NCI-H1436 treated with DMSO at 0.1 percent for 48 hours (cell line): ENCODE measurements at regions not wholly inside any gene's neighbourhood (a gene's known extent, or its start where the extent isn't known, plus 50 kb on each side); places are given as distances from the start of the nearest gene placed in this dataset.
"Not testable (repeated sequence)": the region's sequence is repeated elsewhere in the genome, so short reads cannot be mapped to it uniquely, and the experiment has no call there.

Experiments
- DNase-seq: peaks from one replicate; lab custom pipeline; 2025; lab: John Stamatoyannopoulos, UW

DNA sequence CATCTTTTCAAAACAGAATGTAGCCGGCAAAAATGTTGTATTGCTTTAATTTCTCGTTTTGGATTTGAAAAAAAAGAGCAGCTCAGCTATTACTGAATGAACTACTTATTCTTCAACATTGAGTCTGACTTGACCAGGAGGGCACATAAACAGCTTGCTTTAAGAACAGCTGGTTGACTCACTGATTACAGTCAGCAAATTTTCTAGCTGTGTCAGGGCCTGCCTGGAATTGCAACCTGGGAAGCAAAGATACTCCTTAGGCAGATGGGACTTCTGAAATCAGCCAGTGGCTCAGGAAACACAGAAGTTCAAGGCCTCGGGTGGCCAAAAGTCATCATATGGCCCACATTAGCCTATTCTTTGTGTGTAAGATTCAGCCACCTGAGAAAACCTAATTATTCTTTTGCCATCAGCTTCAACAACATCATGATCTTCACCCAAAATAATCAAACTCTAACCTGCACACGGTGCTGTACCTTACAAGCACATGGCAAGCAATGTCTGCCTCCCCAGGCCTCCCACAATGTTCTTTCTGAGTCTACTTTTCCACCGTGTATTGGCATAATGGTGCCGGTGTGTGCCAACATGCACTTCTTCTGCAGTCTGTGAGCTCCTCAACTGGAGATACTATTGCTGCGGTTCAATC, 307.2 kb downstream of the HHIPL2 start:
- DNase-seq: no peak

DNA sequence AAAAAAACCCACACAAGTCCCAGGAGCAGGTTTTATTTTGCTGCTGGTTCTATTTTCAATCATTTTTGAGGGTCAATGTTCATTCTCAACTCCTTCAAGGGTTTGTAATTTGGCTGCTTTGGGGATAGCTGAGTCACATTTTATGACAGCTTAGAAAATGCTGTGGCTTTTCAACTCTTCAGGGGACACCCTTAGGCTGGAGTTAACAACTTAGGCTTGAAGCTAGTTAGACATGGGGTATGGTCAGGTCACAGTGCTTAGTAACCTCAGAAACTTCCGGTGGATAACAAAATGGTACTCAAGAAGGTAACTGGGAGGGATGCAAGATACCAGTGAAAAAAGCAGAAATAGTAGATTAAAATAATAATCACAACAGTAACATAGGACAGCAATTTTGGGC, 308.8 kb downstream of the HHIPL2 start:
- no peak for DNase-seq

DNA sequence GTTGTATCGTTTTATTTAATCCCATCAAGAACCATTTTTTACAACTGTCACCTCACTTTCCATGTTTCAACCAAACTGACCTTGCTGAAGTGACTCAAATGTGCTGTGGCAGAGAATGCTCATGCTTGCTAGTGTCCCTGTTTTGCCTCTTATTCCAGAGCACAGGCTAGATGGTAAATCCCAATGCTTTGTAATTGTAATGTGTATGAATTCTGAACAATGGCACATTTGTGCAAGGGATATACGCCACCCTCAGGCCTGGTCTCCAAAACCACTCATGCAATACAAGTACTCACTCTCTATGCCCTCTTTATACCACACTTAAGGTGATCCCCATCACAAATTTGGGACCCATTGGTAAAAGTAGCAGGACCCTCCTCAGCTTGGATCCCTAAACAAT, 313.6 kb downstream of the HHIPL2 start:
- no peak for DNase-seq

DNA sequence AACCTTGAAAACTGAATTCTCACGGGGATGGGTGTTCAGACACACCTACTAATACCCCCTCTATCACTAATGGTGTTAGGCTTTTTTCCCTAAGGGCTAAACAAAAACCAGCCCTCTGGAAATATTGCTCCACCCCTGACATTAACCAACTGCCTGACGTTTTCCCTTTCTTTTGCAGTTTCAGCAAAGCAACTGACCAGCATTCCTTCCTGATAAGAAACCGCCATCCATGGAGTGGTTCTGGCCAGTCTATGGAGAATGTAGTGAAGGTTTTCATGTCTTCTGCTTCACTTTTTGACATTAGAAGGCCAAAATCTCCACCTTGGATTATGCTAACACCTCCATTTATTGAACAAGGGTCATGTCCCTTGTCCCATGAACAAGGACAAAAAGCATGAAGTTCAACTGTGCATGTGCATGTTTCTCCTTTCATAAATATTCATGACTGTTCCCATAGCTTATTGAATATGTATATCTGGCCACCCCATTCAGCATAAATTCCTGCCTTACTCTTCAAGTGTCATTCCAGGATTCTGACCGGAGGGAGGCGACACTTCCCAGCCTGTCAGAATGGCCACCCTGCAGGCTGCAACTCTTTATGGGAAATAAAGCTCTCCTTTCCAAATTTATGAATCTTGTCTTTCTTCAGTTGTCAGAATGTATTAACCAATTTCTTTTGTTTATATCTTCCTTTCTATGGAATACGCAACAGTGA, 314.3 kb downstream of the HHIPL2 start:
- DNase-seq: no peak

DNA sequence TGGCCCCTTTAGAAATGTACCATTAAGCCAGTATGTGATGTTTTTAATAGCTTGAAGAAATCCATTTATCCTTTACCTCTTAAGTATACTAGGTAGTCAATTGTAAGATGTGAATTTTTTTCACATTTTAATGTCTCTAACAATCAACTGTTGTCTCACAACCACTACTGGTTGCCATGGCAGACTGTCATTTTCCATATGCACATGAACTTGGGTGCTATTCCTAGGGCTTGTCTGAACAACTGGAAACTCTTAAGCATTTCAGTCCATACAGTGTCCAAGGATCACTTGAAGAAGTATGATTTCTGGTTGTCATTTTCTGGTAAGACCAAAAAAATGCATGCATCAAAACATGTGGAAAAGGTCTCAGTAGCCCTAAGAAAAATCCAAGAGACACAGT, 315.1 kb downstream of the HHIPL2 start:
- DNase-seq: no peak

DNA sequence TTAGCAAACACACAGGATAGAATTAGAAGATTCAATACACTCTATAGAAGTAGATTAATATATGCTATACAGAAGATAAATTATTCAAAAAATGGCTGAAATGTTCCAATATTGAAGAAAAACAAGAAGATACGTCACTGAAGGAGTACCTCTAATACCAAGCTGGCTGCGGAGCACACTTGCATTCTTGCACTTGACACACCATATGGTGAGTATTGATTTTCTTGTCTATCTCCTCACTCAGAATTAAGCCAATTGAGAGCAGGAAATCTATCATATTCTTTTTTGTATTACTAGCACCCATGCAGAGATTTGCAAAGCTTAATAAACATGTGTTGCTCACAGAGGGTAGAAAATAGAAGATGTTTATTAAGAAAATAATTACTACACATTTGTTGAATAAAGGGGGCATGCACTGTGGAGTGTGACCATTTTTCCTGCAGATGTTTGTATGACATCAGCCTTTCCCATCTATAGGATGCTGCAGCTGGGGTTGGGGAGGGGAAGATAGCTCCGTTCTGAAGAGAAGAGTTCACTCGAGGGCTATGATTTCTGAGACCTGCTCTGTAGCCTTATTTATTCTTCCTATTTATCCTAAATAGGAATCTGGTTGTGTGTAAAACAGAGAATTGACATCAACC, 318.1 kb downstream of the HHIPL2 start:
- no peak for DNase-seq

DNA sequence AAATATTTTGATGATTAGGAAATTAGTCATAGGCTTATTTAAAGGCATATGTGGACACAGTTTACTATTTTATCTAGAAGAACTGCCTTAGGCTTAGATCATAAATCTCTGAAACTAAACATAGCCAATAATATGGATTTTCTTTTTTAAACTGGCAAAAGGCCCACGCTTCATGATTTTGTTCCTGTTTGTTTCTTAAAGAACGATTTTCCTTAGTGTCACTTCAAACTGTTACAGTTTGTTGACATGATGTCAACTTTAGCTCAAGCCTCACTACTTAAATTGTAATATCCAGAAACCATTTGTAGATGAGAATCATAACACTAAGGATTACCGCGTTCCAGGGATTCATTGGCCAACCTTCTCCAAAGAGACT, 322.6 kb downstream of the HHIPL2 start:
- DNase-seq: no peak

DNA sequence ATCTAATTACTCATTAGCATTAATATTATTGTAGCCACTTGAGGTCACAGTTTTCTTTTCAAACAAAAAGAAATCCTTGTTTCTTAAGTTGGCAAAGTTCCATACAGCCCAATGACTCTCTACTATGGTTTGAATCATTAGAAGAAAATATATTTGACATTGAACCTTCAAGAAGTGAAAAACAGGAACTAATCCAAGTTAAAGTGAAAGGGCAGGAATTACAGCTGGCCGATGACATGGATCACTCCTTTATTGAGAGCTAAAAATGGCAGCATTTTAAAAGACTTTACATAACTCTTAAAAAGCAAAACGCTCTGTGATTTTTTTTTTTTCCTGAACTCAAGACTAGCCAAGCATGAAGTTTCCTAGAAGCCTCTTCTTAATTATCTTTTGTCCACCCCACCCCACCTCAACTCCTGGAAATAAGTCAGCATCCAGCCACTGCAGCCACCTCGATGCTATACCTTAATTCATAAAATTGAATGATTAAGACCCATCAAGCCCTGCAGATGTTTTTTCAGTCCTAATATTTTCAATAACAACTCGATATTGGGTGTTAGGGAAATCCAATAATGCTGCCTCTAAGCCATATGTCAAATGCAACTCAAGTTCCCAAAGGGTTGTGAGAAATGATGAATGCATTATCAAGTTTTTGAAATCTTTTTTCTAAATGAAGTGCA, 323.1 kb downstream of the HHIPL2 start:
- no peak for DNase-seq

DNA sequence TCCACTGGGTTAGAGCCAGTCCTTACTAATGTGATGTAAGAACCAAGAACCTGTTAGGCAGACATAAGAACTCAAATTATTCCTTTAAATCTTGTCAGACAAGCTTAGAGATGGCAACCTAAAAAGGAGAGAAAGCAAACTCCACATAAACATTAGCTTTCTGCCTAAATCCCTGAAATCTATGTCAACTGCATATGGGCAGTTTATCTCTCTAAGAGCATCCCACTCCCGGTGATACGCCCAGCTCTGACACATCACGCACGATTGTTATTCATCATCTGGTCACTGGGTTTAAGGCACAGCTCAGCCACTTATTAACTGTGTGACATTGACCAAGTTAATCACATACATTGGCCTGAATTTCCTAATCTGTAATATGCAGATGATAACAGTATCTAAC, 323.7 kb downstream of the HHIPL2 start:
- no peak for DNase-seq

DNA sequence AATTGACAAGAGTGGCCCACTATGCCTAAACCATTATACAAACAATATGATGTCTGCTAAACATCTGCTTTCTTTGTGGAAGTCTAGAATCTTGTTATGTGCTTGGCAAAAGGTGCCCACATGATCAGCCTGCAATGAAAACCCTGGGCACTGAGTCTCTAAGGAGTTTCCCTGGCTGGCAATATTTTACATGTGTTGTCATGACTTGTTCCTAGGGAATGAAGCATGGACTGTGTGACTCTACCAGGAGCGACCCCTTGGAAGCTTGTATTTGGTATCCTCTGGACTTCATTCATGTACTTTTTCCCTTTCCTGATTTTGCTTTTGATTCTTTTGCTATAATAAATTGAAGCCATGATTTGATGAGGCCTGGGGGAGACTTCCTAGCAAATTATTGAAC, 324.9 kb downstream of the HHIPL2 start:
- no peak for DNase-seq

DNA sequence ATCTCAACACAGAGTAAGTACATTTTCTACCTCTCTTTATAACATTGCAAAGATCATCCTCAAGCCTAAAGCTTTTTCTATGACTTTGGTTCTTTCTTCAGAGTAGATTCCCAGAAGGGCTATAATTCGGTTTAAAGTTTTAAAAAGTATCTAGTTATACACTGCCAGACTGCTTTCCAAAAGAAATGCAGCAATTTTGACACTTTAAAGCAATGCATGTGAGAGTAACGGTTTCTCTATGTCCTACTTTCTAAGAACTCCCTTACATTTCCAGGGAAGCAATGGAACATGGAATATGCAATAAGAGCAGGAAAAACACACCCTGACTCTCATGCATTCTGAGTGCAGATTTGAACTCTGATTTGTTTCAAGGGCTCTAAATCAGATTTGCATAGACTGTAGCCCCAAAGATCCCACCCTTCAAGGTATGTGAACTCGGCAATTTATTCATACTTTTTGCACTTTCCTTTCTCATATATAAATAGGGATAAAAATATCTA, 331.6 kb downstream of the HHIPL2 start:
- no peak for DNase-seq

DNA sequence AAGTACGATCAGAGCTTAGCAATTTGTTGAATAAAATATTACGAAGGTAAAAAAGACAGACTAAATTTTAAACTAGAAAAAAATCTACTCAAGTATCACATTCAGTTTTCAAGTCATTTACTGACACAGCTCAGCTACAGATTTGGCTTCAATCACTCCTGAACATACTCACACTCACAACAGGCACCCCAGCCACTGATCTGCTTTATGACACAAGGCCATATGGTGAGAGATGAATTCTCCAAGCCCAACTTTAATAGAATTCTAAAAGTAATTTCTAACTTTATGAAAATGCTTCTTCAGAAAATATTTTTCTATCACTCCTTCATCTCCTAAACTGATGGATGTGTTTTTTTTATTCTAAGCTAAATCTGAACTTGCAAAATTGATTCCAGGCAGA, 337.1 kb downstream of the HHIPL2 start:
- no peak for DNase-seq

DNA sequence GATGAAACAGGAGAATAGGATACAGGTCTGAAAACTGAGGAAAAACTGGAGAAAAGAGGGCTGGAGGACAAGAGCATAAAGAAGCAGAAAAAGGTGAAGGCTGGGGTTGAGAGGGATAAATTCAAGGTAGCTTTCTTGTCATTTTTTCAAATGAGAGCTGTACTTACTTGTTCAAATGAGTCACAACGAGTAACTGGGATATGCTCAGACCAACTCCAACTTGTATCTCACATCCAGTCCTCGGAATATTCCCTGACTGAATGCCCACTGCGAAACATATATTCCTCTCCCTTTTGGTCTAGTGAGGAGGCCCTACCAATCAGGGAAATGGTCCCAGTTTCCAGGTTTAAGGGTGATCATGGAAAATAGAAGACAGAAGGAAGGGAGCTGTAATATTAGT, 343.4 kb downstream of the HHIPL2 start:
- DNase-seq: no peak

DNA sequence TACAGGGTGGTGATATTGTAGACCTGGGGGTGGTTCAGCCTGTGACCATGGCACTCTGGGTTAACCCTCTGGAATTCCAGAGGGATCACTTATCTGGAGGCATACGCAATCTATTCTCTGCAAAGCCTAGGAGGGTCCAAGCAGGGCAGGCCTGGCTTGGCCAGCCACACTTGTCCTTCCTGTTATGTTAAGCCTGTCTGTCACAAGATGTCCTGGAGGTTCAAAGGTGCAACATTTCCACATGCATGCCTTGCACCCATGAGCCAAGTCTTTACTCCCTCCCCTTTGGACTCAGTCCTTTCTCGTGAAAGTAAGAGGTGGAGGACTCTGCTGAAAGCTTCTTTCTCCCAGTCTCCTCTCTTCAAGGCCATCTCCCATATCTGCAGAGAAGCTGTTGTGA, 345.1 kb downstream of the HHIPL2 start:
- DNase-seq: no peak

DNA sequence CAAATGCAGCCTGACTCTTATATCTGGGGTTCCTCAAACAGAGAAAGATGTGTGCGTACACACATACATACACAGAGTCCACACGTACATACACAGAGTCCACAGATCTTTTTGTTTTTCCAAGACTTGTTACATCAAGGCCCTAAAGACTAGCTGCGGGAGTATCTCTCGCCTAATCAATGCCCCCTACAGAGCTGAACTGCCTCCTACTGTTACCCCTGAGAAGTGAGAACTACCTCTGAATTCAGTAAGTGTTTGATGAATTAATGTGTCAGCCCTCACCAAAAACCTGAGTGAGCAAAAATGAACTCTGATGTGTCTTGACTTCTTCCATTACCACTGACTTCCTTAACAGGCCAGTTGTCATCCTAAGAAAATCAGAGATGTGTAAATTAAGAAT, 351.2 kb downstream of the HHIPL2 start:
- no peak for DNase-seq

DNA sequence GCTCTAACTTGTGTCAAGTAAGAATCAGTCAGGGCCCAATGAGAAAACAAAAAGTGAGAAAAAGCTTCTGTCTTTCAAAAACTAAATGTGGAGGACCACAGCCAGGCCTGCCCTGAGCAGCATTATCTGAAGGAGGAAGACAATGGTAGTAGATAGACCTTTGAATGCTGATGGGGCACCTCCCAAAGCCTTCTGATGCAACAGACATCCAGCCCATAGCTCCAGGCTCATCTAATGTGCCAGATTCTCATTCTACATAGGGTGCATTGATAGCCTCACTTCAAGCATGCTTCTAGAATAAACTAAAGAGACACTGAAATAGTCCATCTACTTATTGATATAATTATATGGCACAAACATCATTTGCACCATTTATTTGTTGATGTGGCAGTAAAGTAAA, 351.6 kb downstream of the HHIPL2 start:
- DNase-seq: no peak

DNA sequence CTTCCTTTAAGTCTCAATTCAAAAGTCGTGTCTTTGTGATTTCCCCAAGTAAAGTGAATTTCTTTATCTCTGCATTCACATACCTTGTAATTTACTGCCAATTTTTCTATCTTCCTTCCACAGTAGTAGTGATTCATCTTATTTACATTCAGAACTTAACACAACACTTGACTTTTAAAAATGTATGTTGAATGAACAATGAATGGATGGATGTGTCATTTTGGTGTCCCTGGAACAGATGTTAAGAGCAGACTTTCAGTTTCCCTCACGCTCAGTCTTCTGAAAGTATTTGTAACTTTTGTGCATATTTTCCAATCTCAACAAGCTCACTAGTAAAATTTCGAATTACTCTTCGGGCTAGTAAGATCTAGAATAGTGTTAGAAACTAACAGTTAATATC, 352.0 kb downstream of the HHIPL2 start:
- DNase-seq: no peak

DNA sequence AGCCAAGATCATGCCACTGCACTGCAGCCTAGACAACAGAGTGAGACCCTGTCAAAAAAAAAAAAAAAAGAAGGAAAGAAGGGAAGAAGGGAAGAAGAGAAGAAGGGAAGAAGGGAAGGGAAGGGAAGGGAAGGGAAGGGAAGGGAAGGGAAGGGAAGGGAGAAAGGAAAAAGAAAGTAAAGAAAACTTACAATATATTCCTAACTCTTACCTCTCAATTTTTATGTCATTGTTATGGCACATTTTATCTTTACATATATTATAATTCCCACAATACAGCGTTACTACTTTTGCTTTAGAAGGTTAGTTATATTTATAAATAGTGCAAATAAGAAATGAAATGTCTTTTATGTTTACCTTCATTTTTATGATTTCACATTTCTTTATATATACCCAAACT, 358.7 kb downstream of the HHIPL2 start:
- no peak for DNase-seq

DNA sequence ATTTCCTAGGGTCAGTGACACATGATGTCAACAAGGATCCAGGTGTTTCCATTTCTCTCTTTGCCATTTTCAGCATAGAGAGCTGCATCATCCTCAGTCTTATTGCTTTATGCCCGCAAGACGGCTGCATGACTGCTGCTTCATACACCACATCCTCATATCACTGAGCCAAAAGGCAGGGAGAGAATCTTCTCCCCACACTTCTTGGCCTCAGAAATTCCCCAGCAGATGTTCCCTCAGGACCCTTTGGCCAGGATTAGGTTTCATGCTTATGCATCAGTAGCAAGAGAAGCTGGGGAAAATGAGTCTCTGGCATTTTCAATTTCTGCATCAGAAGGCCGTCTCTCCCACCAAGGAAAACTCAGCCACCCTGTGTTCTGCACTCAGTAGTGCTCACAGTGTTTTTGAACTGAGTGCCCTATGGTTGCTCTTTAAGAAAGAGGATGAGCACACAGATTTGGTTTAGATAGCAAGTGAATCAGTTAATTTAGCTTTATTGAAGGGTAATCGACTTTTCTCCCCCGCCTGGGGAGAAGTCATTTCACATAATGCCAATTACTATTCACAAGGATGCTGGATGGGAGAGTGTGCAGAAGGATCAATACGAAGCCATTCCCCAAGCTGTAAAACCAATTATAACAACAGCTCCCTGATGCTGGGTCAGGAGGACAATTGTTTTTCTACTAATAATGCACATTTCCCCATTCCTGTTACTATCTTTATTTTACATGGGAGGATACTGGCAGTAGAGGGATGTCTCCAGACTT, 360.2 kb downstream of the HHIPL2 start:
- DNase-seq: no peak

DNA sequence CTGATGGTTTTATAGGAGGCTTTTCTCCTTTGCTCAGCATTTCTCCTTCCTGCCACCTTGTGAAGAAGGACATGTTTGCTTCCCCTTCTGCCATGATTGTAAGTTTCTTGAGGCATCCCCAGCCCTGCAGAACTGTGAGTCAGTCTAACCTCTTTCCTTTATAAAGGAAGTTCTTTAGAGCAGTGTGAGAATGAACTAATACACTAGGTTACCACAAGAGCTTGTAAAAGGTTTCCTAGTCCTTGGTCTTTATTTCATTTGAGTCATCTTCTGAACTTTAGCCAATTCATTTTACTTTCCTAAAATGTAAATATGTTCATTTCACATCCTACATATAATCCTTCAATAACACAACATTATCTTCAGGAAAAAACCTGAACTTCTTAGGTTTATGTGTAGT, 365.3 kb downstream of the HHIPL2 start:
- no peak for DNase-seq

DNA sequence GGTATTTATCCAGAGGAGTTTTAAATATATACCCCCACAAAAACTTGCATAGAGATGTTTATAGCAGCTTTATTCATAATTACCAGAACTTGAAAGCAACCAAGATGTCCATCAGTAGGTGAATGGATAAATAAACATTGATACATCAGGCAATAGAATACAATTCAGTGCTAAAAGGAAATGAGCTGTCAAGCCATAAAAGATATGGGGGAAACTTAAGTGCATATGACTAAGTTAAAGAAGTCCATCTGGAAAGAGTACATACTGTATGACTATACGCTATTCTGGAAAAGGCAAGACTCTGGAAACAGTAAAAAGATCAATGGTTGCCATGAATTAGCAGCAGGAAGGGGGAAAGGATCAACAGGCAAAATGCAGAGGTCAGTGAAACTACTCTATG, 366.7 kb downstream of the HHIPL2 start:
- no peak for DNase-seq

DNA sequence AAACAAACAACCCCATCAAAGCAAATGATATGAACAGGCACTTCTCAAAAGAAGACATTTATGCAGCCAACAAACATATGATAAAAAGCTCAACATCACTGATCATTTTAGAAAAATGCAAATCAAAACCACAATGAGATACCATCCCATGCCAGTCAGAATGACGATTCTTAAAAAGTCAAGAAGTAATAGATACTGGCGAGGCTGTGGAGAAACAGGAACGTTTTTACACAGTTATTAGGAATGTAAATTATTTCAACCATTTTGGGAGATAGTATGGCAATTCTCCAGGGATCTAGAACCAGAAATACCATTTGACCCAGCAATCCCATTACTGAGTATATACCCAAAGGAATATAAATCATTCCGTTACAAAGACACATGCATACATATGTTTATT, 370.4 kb downstream of the HHIPL2 start:
- DNase-seq: not testable (repeated sequence)
